ENCODE measurements at regions not wholly inside any gene's neighbourhood (a gene's known extent, or its start where the extent isn't known, plus 50 kb on each side); places are given as distances from the start of the nearest gene placed in this dataset.

DNA sequence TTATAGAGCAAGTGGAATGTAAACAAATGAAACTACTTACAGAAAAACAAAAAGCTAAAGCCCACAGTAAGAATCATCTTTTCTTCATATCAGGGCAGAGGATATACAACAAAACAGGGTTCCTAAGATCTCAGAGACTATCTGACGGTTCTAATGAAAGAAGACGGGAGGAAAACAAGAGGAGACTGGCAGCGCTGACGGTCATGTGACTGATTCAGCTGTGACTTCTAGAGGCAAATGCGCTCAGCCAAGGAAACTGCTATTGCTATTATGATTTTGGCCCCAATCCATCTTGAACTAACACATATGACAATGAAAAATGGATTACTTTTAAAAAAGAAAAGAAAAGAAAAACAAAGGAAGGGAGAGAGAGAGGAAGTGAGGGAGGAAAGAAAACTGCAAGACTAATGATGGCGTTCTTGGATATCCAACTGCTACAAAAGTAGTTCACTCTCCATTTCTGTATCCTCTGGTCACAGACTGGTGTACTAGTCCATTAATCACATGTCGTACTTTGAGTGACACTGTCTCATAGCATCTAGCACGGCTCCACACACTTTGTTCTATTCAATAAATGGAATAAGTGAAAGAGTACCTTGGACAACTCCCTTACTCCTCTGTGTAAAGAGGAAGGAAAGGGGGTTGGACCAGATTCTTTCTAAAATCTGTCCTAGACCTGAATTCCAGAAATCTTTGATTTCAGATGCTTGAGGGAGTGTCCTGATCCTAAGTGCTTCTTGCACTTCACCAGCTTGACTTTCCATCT is 119.3 kb downstream of the DAD1 start (continued):
- TF ChIP-seq, protein P1, sequence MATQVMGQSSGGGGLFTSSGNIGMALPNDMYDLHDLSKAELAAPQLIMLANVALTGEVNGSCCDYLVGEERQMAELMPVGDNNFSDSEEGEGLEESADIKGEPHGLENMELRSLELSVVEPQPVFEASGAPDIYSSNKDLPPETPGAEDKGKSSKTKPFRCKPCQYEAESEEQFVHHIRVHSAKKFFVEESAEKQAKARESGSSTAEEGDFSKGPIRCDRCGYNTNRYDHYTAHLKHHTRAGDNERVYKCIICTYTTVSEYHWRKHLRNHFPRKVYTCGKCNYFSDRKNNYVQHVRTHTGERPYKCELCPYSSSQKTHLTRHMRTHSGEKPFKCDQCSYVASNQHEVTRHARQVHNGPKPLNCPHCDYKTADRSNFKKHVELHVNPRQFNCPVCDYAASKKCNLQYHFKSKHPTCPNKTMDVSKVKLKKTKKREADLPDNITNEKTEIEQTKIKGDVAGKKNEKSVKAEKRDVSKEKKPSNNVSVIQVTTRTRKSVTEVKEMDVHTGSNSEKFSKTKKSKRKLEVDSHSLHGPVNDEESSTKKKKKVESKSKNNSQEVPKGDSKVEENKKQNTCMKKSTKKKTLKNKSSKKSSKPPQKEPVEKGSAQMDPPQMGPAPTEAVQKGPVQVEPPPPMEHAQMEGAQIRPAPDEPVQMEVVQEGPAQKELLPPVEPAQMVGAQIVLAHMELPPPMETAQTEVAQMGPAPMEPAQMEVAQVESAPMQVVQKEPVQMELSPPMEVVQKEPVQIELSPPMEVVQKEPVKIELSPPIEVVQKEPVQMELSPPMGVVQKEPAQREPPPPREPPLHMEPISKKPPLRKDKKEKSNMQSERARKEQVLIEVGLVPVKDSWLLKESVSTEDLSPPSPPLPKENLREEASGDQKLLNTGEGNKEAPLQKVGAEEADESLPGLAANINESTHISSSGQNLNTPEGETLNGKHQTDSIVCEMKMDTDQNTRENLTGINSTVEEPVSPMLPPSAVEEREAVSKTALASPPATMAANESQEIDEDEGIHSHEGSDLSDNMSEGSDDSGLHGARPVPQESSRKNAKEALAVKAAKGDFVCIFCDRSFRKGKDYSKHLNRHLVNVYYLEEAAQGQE (IDR thresholded peaks at IDR 0.05; ENCODE audit: borderline replicate concordance in 1 of 2, low read depth in 1 of 2, low read length in 2 of 2) = peak in 1 of 2 experiments; percentile 64; a peak in 1 of 4 replicates
- no peak for TF ChIP-seq TBP (CRISPR knock-in tag; IDR thresholded peaks at IDR 0.05)
- peak; percentile 15; the same call in 1 of the 2 replicates for TF ChIP-seq RAD51 (IDR thresholded peaks at IDR 0.05; ENCODE audit: borderline replicate concordance)
- TF ChIP-seq SATB2 (CRISPR knock-in tag; IDR thresholded peaks at IDR 0.05) = no peak
- no peak for TF ChIP-seq ZNF292 (CRISPR knock-in tag; IDR thresholded peaks at IDR 0.05; ENCODE audit: borderline replicate concordance, low read depth)
- TF ChIP-seq KAT2B (IDR thresholded peaks at IDR 0.05; ENCODE audit: borderline replicate concordance, low read depth, low read length) = no peak
- TF ChIP-seq GATAD1 (CRISPR knock-in tag; IDR thresholded peaks at IDR 0.05) = no peak
- TF ChIP-seq KLF16 (CRISPR knock-in tag; IDR thresholded peaks at IDR 0.05) = no peak
- no peak for TF ChIP-seq FIP1L1 (IDR thresholded peaks at IDR 0.05; ENCODE audit: borderline replicate concordance, insufficient read depth, low read depth, low read length)
- no peak for TF ChIP-seq ZNF770 (CRISPR knock-in tag; IDR thresholded peaks at IDR 0.05)

Data from HepG2 (cell line).